Esophagus squamous epithelium (tissue), 4 donors: ENCODE measurements at regions not wholly inside any gene's neighbourhood (a gene's known extent, or its start where the extent isn't known, plus 50 kb on each side); places are given as distances from the start of the nearest gene placed in this dataset.

Source experiments
- CTCF ChIP-seq, 6 experiments: fragments of 450-650 bp in 4 of 6; fragments of 200-600 bp in 2 of 6; sonication (generic) in 2 of 6; IDR thresholded peaks; one replicate each; pipeline ENCODE4 v1.5.1; 2016 to 2019; ENCODE audit warnings: antibody characterized with exemption in 6 of 6, mild to moderate bottlenecking in 4 of 6, moderate library complexity in 4 of 6
- POLR2A ChIP-seq, 4 donors: fragments of 450-650 bp; IDR thresholded peaks; one replicate each; pipeline ENCODE4 v1.6.1; 2017; ENCODE audit warnings: antibody characterized with exemption in 4 of 4, mild to moderate bottlenecking in 4 of 4, moderate library complexity in 3 of 4

- TF ChIP-seq CTCF (IDR thresholded peaks at IDR 0.05) (no peak), POLR2A (IDR thresholded peaks at IDR 0.05) (no peak)
Measured at GRCh38 chr9:106738109-106738508, 124.9 kb upstream of the ZNF462 start.
